HCT116 (cell line): ENCODE measurements at regions not wholly inside any gene's neighbourhood (a gene's known extent, or its start where the extent isn't known, plus 50 kb on each side); places are given as distances from the start of the nearest gene placed in this dataset.

Experiments used
- ATAC-seq: fragments of 200-7000 bp; cut with Tn5 transposase; 2 replicates; pipeline ENCODE4 v1.9.1; 2020; ENCODE audit warnings: mild to moderate bottlenecking, moderate library complexity
- BruUV-seq: library from RNA; stranded (reverse); fragments of 400-500 nt; replicated peaks from 2 replicates; lab custom pipeline; 2021; lab: Mats Ljungman, UMichigan
- CTCF ChIA-PET: fragments of 300-600 bp; sonication (Branson Sonifier 250); formaldehyde crosslinking; loops from one replicate; lab custom pipeline; 2021; ENCODE audit warnings: antibody characterized with exemption; lab: Charles Lee
- POLR2A ChIA-PET: fragments of 300-600, 350-600 bp; sonication (Branson Sonifier 250); formaldehyde crosslinking; loops from one replicate; lab custom pipeline; 2021; ENCODE audit warnings: antibody characterized with exemption; lab: Charles Lee
- RAD21 ChIA-PET, 2 experiments: fragments of 300-600 bp; sonication (Branson Sonifier 250); formaldehyde crosslinking; loops; one replicate each; lab custom pipeline; 2023; ENCODE audit warnings: low total read pairs in 2 of 2; ENCODE audit not compliant: uncharacterized antibody in 2 of 2, unreplicated experiment in 2 of 2, low non-redundant PET in 1 of 2; lab: Charles Lee
- DNase-seq: peaks from one replicate; pipeline ENCODE4 v3.0.0-alpha.2; 2010; ENCODE audit warnings: low read depth, low spot score
- H2AFZ ChIP-seq: fragments of 200-600 bp; shearing (Covaris generic), sonication (generic); 2 replicates; pipeline ENCODE4 v1.6.1; 2017; ENCODE audit warnings: low read depth, mixed run types, mixed read lengths, antibody characterized with exemption, low read length; ENCODE audit not compliant: poor library complexity, severe bottlenecking
- H3K27ac ChIP-seq: 2 replicates; pipeline ENCODE4 v1.5.1; 2012; ENCODE audit warnings: low read depth, low read length
- H3K27me3 ChIP-seq: fragments of 200-600 bp; sonication (generic); 2 replicates; pipeline ENCODE4 v1.6.1; 2016; ENCODE audit warnings: mixed run types, low read length, mixed read lengths; ENCODE audit not compliant: insufficient read depth
- H3K36me3 ChIP-seq, 2 experiments: fragments of 200-500 bp in 1 of 2; fragments of 200-600 bp in 1 of 2; sonication (Bioruptor generic) in 1 of 2; sonication (generic) in 1 of 2; 2 replicates each; pipeline versions ENCODE4 v1.5.1 to v1.6.1; 2014 to 2016; ENCODE audit warnings: low read length in 2 of 2, inconsistent platforms in 1 of 2, mixed read lengths in 1 of 2, mixed run types in 1 of 2; ENCODE audit not compliant: insufficient read depth in 2 of 2, control insufficient read depth in 1 of 2
- H3K4me1 ChIP-seq, 2 experiments: fragments of 200-600 bp in 1 of 2; sonication (generic) in 1 of 2; 2 replicates each; pipeline versions ENCODE4 v1.5.1 to v1.6.1; 2012 to 2017; ENCODE audit warnings: low read length in 2 of 2, inconsistent platforms in 1 of 2, mild to moderate bottlenecking in 1 of 2, mixed read lengths in 1 of 2, mixed run types in 1 of 2, moderate library complexity in 1 of 2; ENCODE audit not compliant: insufficient read depth in 2 of 2, control insufficient read depth in 1 of 2
- H3K4me2 ChIP-seq: fragments of 200-600 bp; sonication (generic); 2 replicates; pipeline ENCODE4 v1.6.1; 2017; ENCODE audit warnings: mixed run types, low read length, mixed read lengths
- H3K4me3 ChIP-seq, 2 experiments: fragments of 200-600 bp in 1 of 2; sonication (generic) in 1 of 2; replicated peaks in 1 of 2; 2 replicates each; pipeline ENCODE4 v1.5.1; 2011 to 2016; ENCODE audit warnings: low read length in 2 of 2, control low read depth in 1 of 2, low read depth in 1 of 2, mild to moderate bottlenecking in 1 of 2, mixed read lengths in 1 of 2, mixed run types in 1 of 2
- H3K79me2 ChIP-seq: fragments of 200-600 bp; sonication (generic); 2 replicates; pipeline ENCODE4 v1.6.1; 2017; ENCODE audit warnings: mild to moderate bottlenecking, mixed run types, low read length, moderate library complexity, mixed read lengths; ENCODE audit not compliant: insufficient read depth
- H3K9ac ChIP-seq: fragments of 200-600 bp; sonication (generic); 2 replicates; pipeline ENCODE4 v1.6.1; 2016; ENCODE audit warnings: low read length, mixed read lengths
- H3K9me2 ChIP-seq: fragments of 200-600 bp; sonication (generic), shearing (Covaris generic); 2 replicates; pipeline ENCODE4 v1.6.1; 2017; ENCODE audit warnings: mixed run types, mild to moderate bottlenecking, moderate library complexity; ENCODE audit not compliant: insufficient read depth
- H3K9me3 ChIP-seq, 2 experiments: fragments of 200-500 bp in 1 of 2; fragments of 200-600 bp in 1 of 2; sonication (Bioruptor generic) in 1 of 2; sonication (generic) in 1 of 2; 2 replicates each; pipeline ENCODE4 v1.6.1; 2014 to 2017; ENCODE audit warnings: low read length in 2 of 2, mixed read lengths in 2 of 2, inconsistent platforms in 1 of 2, low read depth in 1 of 2, mild to moderate bottlenecking in 1 of 2, mixed run types in 1 of 2, moderate library complexity in 1 of 2; ENCODE audit not compliant: control insufficient read depth in 1 of 2, insufficient read depth in 1 of 2
- H4K20me1 ChIP-seq: fragments of 200-600 bp; sonication (generic), shearing (Covaris generic); 2 replicates; pipeline ENCODE4 v1.6.1; 2017; ENCODE audit warnings: mixed run types, mild to moderate bottlenecking, moderate library complexity; ENCODE audit not compliant: insufficient read depth
- ATF3 ChIP-seq: IDR thresholded peaks from 2 replicates; pipeline ENCODE4 v1.6.1; 2012
- CBX3 ChIP-seq: IDR thresholded peaks from 2 replicates; pipeline ENCODE4 v1.6.1; 2012; ENCODE audit warnings: low read depth
- EZH2phosphoT487 ChIP-seq: fragments of 200-600 bp; IDR thresholded peaks from 2 replicates; pipeline ENCODE4 v1.6.1; 2018; ENCODE audit warnings: antibody characterized with exemption, borderline replicate concordance
- FOSL1 ChIP-seq: IDR thresholded peaks from 2 replicates; pipeline ENCODE4 v1.6.1; 2012; ENCODE audit warnings: low read depth
- REST ChIP-seq: IDR thresholded peaks from 2 replicates; pipeline ENCODE4 v1.6.1; 2012; ENCODE audit warnings: low read depth
- SP1 ChIP-seq: IDR thresholded peaks from 2 replicates; pipeline ENCODE4 v1.6.1; 2012; ENCODE audit warnings: low read depth
- intact Hi-C: fragments of 100-400 bp; cut with micrococcal nuclease; formaldehyde crosslinking; loops from 2 replicates; pipeline ENCODE4 v1.10.0; 2022

DNA sequence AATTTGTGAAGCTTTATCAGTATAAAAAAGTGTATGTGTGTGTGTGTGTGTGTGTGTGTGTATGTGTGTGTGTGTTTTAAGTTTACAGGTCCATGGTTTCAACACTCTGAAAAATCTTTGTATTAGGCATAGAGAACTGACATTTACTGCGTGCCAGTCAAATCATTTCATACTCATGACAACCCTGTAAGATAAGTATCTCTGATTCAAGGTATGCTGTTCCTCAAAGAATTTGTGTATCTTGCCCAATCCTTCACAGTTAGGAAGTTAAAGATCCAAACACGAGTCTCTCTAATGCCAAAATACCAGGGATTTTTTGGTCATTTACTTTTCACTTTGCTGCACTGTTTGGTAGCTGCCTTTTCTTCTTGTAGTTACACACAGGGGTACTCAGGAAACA lies 1121.3 kb upstream of the AUTS2 start:
- RAD21 ChIA-PET, result no interaction called here
- CTCF ChIA-PET, result no interaction called here

More for the DNA sequence above, 1121.3 kb upstream of the AUTS2 start:
- H3K4me2 ChIP-seq, result no peak overlapping the region
- H3K27me3 ChIP-seq, result no peaks in the 10 kb centered on the region
- no peak overlapping the region for H3K9ac ChIP-seq
- H3K79me2 ChIP-seq, result no peaks in the 10 kb centered on the region
- intact Hi-C loops, result no loop called here
- no peaks in the 10 kb centered on the region for H3K9me2 ChIP-seq
- ATAC-seq (no peak), DNase-seq (no peak)
- no peak overlapping the region for H3K27ac ChIP-seq
- no TSS peak for BruUV-seq
- H3K4me3 ChIP-seq, result no peak overlapping the region
- H3K36me3 ChIP-seq, result no peaks in the 10 kb centered on the region
- H3K4me1 ChIP-seq, result no peaks in the 10 kb centered on the region
- TF ChIP-seq ATF3, result no peak
- TF ChIP-seq REST, result no peak
- no peak for TF ChIP-seq FOSL1
- no peak for TF ChIP-seq CBX3
- no peak for TF ChIP-seq SP1
- TF ChIP-seq EZH2phosphoT487, result no peak
- POLR2A ChIA-PET, result no interaction called here
- H2AFZ ChIP-seq, result no peak overlapping the region
- H4K20me1 ChIP-seq, result no peaks in the 10 kb centered on the region
- H3K9me3 ChIP-seq, result peaks cover 5 to 26% of the 10 kb centered on the region in 2 experiments; a peak in 2 of 4 replicates
